ENCODE measurements at regions not wholly inside any gene's neighbourhood (a gene's known extent, or its start where the extent isn't known, plus 50 kb on each side); places are given as distances from the start of the nearest gene placed in this dataset.
A peak's percentile ranks its signal among the peaks of the same experiment; 100 is the strongest.

- no peak for DNase-seq
Observed at GRCh38 chr6:148134592-148134991, 208.0 kb upstream of the SASH1 start.

- DNase-seq = no peak
Observed at GRCh38 chr6:148136586-148136985, 206.1 kb upstream of the SASH1 start.

GRCh38 chr6:148137652-148138051 is 205.0 kb upstream of the SASH1 start:
- no peak for DNase-seq

GRCh38 chr6:148138573-148138972 is 204.1 kb upstream of the SASH1 start:
- DNase-seq = no peak

- no peak for DNase-seq
Observed at GRCh38 chr6:148140772-148141557, 201.7 kb upstream of the SASH1 start.

- no peak for DNase-seq
Observed at GRCh38 chr6:148142821-148143220, 199.8 kb upstream of the SASH1 start.

- DNase-seq = no peak
Observed at GRCh38 chr6:148143771-148144170, 198.9 kb upstream of the SASH1 start.

- peak; percentile 48 to 63 for DNase-seq
Observed at GRCh38 chr6:148144917-148145521, 197.6 kb upstream of the SASH1 start.

GRCh38 chr6:148146717-148147462 is 195.7 kb upstream of the SASH1 start:
- no peak for DNase-seq

- DNase-seq = no peak
Observed at GRCh38 chr6:148147463-148147830, 195.2 kb upstream of the SASH1 start.

- DNase-seq = no peak
Observed at GRCh38 chr6:148151896-148152643, 190.6 kb upstream of the SASH1 start.

- DNase-seq = no peak
Observed at GRCh38 chr6:148154668-148155067, 188.0 kb upstream of the SASH1 start.

GRCh38 chr6:148155293-148155692 is 187.3 kb upstream of the SASH1 start:
- DNase-seq = no peak

- no peak for DNase-seq
Observed at GRCh38 chr6:148157841-148158240, 184.8 kb upstream of the SASH1 start.

GRCh38 chr6:148164645-148165044 is 178.0 kb upstream of the SASH1 start:
- no peak for DNase-seq

GRCh38 chr6:148166339-148166968 is 176.2 kb upstream of the SASH1 start:
- peak in 1 of 2 donors; percentile 65 for DNase-seq

GRCh38 chr6:148169706-148170105 is 172.9 kb upstream of the SASH1 start:
- DNase-seq = no peak

GRCh38 chr6:148170286-148170685 is 172.4 kb upstream of the SASH1 start:
- no peak for DNase-seq

GRCh38 chr6:148173548-148173947 is 169.1 kb upstream of the SASH1 start:
- DNase-seq = no peak

GRCh38 chr6:148175550-148176188 is 167.0 kb upstream of the SASH1 start:
- DNase-seq = no peak

- DNase-seq = peak; percentile 9 to 21
Observed at GRCh38 chr6:148177589-148178233, 164.9 kb upstream of the SASH1 start.

GRCh38 chr6:148179786-148180185 is 162.9 kb upstream of the SASH1 start:
- DNase-seq = peak in 1 of 2 donors; percentile 14
